ENCODE measurements at regions not wholly inside any gene's neighbourhood (a gene's known extent, or its start where the extent isn't known, plus 50 kb on each side); places are given as distances from the start of the nearest gene placed in this dataset.
"Not testable (repeated sequence)": the region's sequence is repeated elsewhere in the genome, so short reads cannot be mapped to it uniquely, and the experiment has no call there.

DNA sequence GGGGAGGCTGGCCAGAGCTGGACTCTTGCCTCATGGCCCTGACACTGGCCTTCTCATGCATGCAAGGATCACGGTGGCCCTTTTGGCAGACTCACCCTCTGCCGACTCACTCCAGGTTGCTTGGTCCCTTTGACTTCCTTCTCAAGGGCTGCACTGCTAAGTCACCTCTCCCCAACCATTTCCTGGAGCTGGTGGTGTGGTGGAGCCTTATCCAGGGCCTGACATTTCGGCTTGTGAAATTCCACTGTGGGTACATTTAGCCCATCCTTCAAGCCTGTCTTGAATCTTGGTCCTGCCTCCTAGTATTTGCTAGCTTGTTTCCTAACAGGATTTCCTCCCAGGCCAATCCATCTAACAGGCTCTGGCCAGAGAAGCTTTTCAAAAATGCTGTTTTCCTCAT lies 52.6 kb upstream of the JUN start:
- no peak for DNase-seq

DNA sequence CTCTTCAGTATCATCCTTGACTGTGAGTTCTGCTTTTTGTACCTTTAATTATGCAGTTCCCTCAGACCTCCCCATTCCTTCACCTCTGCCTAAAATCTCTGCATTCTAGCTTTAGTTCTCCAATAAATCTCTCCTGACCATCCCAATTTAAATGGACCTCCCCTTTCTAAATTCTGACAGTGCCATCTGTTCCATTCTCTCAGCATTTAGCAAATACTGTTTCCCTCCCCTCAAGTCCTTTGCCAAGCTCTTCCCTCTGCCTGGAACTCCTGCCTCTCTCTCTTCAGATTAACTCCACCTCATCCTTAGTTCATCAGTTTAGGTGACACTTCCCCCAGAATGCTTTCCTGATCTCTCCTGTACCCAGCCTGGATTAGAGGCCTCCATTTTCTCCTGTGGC lies 54.0 kb upstream of the JUN start:
- no peak for DNase-seq

DNA sequence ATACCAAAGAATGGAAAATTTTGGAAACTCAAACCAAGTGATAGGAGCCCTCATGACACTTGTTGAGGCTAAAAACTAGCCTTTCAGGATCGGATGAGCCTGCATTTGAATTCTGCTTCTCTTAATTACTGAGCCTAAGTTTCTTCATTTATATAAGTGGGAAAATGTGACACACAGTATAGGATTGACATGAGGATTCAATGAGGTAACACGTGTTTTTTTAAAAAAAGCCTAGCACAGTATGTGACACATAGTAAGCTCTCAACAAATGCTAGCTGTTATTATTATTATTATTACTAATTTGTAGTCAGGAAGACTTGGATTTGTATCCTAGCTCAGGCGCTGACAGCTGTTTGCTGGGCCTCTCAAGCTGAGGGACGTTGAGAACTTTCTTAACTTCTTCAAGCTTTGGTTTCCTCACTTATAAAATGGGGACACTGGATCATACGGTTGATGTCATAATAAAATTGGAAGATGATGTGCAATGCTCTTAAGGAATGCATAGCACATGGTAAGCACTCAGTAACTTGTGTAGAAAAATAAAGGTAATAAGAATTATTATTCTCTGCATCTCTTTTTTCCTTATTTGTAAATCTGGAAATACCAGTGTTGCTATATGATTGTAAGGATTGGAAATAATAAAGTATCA lies 55.4 kb upstream of the JUN start:
- DNase-seq = no peak

DNA sequence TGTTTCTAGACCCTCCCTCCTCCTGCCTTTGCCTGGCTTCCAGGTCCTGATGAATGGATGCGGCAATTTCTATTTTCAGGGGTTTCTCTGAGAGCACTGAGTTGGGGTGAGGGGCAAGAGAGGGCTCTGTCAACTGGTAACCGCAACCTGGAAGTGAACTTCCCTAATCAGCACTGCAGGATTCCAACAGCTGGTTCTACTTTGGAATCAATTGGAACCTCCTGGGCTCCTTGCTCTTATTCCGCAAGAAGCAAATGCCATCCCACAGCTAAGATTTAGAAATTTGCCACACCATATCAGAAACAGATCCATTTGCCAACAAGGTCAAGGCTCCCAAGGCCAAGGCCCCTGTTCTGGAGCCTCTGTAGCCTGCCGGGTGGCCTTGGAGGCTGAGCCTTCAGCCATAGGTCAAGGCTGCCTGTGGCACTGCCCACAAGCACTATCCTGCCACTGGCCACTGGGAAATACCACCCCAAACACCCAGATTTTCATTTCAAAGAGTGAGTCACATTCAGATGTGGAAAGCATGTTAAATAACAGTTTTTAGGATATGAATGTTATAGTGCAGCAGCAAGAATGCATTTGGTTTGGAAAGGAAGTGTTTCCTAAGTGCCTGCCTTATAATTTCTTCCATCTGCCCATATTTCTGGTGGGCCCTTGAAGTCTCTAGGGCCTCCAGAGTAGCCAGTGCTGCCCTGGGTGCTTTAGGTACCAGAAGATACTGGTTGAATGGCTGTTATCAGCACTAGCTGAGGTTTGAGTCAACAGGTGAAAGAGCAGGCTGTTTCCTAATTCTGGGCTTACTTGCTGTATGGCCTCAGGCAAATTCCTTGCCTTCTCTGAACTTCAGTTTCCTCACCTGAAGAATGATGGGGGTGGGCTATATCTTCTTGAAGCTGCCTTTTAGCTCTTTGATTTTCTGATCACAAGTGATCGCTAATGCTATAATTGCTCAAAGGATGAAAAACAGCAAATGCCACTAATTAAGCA lies 56.3 kb upstream of the JUN start:
- no peak for DNase-seq

DNA sequence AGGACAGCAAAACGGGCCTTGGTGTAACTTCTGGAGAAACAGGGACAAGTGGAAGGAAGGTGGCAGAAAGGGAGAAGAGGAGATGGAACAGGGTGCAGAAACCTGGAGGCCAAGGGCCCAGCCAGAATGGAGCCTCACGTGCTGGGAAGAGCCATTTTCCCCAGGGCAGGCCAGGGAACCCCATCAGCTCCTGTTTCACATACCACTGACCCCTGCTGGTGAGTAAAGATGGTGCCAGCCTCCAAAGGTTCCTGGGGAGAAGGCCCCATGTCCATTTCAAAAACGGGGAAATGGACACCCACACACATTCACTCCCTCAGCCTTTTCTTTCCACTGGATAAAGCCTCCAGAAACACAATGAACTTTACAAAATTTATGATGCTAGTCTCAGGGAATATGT lies 57.6 kb upstream of the JUN start:
- DNase-seq = no peak

DNA sequence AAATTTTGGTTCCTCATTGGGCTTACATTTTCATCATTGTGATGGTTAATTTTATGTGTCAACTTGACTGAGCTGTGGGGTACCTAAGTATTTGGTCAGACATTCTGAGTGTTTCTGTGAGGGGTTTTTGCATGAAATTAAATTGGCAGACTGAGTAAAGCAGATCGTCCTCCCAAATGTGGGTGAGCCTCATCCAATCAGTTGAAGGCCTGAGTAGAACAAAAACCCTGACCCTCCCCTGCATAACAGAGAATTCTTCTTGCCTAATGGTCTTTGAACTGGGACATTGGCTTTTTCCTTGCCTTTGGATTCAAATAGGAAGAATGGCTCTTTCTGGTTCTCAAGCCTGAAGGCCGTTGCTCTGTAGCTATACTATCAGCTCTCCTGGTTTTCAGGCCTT lies 59.1 kb upstream of the JUN start:
- DNase-seq = no peak

DNA sequence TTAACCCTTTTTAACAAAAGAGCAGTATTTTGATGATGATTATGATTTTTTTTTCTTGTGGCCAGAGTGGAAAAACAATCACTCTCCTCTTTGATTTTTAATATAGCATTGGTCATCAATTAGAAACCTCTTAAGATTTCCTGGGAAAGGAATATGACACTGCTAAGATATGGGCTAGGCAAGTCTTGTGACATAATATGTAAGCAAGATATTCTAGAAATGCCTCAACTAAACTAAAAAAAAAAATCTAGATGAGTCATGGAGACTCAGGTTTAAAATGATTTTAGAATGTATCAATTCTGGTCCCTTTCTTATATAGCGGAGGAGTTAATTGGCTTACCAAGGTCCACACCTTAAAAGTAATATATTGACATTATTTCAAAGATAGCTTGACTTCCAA lies 60.3 kb upstream of the JUN start:
- no peak for DNase-seq

DNA sequence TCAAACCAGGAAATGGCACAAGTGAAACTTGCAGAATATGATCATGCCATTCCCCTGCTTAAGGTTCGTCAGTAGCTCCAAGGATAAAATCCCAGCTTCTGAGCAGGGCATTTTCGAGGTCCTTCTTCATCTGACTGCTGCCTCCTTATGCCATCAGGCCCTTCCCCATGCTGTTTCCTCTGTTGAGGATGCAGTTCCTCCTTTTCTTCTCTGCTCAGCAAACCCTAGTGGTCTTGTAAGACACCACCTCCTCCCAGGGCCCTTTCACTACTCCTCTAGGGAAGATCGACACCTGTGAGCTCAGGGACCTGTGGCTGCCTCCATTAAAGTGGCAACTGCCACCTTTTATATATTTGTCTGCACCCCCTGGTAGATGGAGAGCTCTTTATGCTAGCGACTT lies 62.1 kb upstream of the JUN start:
- DNase-seq = no peak

DNA sequence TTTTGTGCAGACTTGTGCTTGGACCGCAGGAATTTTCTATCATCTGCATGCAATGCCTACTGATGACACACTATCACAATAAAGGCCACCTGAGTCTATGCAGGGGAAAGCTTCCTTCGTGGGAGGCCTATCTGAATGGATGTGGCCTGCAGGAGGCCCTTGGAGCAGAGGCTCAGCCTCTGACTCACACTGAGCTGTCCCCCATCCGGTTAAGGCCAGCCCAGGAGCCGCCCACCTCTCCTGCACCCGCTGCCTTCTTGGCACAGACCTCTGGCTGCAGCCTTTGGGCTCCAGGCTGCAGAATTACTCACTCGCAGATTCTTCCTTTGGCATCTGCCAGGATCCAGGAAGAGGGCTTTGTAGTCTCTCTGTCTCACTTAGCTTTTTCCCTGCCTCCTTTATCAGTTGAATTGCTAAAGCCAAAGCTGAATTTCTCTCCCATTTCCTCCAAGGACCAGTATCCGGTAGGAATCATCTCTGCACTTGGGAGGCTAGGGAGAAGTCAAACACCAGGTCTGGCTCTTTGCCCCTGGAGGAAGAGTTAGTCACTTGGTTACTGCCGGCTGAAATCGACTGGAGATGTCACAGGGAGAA lies 65.1 kb upstream of the JUN start:
- DNase-seq = no peak

DNA sequence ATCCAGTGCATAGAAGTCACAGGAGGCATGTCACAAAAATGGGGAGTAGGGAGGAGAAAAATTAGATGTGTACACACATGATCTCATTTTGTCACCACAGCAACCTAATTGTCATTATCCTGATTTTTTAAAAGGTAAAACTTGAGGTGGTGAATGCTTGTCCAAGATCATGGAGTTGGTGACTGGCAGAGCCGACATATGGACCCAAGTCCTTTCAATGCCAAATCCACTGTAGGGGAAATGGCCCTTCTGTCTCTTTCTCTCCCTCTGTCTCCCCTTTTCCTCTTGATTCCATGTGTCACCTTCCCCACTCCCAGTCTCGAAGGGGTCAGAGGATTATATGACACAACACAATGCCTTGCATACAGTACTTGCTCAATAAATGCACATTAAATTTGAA lies 65.7 kb upstream of the JUN start:
- no peak for DNase-seq

DNA sequence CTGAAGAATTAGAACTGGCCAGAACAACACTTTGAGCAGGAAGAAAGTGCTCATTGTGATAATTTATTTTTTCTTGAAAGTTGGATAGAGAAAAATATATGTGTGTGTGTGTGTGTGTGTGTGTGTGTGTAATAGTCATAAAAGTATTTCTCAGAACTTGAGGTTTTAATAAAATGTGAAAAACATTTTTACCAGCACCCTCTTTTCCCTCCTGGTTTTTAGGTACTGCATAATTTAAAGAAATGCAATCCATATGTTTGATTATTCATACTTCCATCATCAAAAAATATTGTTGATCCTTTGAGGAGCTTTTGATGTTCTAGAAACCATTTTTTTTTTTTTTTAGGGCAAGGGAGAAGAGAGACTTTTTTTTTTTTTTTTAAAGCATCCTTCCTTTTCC lies 66.8 kb upstream of the JUN start:
- DNase-seq = no peak

DNA sequence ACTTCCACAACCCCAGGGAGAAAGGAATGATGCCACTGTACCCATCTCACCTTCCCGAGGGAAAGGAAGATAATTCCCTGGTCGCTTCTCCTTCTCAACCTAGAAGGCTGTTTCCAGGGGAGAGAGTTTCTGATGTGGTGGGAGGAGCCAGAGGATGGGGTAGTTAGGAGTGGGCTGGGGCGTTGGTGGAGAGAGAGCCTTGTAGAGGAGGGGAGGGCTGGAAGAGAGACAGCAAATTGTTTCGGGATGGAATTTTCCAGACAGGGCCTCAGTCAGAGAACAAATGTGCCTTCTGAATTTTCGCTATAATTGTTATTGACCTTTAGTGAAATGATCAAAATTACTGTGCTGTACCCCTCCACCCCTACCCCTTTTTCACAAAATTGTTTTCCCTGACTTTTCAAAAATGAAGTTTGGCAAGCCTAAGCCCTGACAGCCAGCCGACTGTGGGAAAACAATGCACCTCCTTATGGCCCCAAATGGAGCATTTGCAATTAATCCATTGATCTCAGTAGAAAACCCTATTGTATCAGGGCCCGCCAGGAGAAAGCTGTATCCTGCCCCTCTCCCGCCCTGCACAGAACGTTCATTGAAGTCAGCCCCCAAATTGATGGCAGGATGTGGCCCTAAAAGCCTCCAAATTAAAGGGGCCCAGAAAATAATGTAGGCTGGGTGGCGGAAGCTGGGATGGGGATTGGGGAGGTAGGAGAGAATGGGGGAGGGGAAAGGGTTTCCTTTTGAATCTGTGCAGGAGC lies 69.1 kb upstream of the JUN start:
- no peak for DNase-seq

DNA sequence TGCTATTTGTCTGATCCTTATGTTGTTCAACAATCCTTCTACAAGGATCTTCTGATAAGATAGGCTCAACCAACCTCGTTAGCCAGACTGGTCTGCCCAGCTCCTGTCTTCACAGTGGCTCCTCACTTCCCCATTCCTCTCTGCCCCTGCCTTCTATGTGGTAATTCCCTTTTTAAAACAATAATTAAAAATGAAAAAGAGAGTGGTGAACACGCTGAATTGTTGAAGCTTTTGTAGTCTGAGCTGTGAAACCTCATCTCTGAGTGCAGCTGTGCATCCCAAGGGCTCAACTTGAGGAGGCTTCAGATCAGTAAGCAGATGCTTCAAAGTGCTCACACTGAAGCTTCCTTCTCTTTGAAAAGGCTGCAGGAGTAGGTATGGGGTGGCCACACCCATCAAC lies 70.7 kb upstream of the JUN start:
- no peak for DNase-seq

DNA sequence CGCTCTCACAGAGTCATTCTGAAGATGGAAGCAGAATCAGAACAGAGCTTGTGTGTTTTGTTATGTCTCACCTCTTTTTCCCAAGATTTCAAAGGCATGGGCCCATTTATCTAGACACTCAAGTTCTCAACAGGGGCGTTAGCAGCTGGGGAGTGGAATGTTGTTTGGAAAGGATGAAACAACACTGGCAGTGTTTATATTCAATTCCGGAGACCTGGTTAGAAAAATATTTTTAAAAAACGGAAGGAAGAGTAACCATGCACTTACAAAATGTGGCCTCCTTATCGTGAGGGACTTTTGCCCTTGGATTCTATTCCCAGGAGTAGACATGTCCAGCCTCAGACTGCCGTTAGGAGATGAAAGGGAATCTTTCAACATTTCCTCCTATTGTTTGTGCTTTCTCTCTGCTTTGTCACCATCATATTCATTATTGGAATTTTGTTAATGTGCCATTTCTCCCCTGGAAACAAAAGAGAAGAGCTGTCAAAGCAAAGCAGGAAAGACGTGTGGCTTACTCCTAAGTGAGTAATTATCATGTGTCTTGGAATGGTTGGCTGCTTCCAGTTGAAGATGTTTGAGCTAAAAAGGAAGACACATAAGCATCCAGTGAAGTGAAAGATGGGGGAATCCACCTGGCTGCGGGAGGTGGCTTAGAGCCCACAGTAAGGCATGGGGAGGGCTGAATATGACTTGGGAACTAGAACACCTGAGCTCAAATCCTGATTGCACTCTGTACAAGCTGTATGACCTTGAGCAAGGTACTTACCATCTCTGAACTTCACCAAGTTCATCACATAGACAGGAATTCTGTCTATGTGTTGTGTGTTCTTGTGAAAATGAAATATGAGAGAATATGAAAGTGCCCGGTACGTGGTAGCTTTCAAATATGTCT lies 71.7 kb upstream of the JUN start:
- no peak for DNase-seq

DNA sequence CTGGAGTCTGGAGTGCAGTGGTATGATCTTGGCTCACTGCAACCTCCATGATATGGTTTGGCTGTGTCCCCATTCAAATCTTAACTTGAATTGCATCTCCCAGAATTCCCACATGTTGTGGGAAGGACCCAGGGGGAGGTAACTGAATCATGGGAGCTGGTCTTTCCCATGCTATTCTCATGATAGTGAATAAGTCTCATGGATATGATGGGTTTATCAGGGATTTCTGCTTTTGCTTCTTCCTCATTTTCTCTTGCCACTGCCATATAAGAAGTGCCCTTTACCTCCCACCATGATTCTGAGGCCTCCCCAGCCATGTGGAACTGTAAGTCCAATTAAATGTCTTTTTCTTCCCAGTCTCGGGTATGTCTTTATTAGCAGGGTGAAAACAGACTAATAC lies 72.4 kb upstream of the JUN start:
- DNase-seq = not testable (repeated sequence)

DNA sequence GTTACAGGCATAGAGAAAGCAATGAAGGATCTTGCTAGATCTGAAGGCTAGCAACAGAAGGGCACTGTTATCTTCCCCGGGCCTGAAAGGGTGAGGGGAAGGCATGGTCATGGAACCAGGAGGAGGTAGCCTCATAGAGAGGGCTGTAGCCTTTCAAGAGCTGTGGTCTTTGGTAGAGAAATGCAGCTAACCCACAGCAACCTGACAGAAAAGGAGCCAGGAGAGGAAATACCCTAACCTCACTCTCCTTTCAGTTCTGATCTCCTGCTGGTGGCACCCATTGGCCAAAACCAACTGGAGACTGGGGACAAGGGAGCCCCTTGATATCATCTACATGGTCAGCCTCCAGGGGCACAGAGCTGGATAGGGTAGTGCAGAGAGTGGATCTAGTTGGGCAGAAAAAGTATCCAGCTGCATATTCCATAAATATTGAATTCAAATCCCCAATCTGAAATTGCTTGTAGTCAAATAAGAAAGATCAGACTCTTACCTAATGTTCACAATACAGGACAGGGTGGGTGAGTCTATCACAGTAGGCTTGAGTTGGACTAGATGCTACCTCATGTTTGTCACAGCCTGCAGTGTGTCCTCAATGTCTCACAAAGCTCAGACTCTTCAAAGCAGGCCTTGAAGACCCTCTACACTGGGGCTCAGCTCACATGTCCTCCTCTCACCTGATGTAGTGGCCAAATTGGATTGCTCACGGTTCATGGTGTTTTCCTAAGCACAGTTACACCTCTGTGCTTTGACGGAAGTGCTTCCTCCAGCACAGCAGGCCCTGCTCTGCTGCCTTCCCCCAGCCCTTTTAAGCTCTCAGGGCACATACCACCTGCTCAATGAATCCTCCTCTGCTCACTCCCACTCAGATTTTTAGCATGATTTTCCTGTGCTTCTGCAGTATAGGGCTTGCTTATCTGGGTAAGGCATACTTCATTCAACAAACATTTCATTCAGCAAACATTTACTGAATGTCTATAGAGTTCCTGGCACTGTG lies 74.1 kb upstream of the JUN start:
- DNase-seq = no peak

DNA sequence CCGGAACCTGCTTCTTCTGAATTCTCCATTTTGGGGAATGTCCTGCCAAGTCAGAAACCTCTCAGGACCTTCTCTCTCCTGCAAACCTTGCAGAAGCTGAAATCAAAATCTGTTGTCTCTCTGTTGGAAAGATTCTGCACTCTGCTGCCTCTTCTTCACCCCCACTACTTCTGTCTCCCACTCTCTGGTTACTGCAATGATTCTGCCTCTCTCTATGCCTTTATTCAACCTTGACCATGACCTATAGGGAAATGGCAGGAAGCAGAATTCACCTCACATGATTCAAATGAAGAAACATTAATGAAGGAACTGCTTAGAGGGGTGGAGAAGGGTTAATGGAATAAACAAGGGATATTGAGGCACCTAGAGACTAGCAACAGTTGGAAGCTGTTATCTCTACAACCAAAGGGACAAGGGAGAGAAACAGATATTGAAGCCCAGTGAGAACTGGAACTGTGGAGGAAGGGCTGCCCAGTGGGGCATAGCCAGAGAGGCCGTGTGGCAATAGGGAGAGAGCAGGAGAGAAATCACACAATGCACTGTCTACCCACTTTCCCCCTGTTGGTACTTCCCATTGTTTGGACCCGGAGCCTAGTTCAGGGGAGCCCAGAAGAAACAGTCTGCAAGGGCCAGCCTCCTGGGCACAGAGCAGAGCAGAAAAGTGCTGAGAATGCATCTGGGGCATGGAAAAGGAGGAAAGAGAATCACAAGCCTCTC lies 76.1 kb upstream of the JUN start:
- no peak for DNase-seq

DNA sequence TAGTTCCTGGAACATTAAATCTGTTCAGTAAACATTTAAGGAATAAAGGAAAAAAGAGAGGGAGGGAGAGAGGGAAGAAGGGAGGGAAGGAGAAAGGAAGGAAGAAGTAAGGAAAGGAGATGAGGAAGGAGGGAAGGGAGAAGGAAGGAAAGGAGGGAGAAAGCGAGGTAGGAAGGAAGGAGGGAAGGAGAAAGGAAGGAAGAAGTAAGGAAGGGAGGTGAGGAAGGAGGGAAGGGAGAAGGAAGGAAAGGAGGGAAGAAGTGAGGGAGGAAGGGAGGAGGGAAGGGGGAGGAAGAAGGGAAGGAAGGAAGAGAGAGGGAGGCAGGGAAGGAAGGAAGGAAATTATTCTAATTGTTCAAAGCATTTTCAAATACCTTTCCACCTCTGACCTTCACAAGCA lies 77.2 kb upstream of the JUN start:
- DNase-seq = no peak

DNA sequence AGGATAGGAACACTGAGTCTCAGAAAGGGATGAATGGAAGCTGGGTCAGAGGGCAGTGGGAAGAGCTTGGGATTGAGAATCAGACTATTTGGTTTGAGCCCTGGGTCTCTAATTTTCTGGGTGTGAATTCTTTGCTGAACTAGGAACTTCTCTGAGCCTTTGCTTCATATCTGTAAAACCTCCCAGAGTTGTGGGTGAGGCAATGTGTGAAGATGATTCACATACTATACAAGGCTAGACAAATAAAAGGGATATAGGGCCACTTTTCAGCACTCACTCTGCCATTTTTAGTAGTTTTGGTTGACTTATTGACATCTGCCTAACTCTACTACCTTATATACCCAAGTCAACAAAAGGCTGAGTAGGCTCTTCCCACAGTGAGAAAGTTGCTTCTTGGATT lies 77.7 kb upstream of the JUN start:
- no peak for DNase-seq

DNA sequence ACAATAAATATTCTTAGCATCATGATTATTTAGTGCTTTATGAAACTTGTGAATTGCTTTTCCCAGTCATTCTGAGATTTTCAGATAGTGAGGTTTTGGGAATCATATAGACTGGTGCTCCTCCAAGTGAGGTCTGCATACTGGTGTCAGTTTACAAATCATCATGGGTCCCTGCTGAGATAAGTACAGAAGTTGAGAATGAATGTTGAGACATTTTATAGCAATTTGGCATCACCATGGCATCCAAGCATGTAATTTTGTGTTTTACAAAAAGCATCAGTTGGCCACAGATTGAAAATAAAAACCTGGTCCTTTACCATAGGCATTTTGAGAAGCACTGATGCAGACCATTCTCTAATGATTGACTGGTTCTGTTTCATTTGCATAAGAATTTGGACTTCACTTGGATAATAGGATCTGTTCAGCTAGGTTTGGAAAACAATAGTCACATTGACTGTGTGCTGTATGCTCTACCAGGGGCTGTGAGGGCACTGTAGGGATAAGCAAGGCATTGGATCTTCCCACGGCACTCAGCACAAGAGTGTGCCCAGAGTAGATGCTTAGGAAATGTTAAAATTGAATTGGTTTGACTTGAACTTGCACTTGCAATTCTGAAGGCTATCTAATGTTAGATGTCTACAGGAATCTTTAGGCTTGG lies 79.0 kb upstream of the JUN start:
- no peak for DNase-seq

Data from cortex of kidney (tissue), 1 donor.